H9 (cell line): ENCODE measurements at regions not wholly inside any gene's neighbourhood (a gene's known extent, or its start where the extent isn't known, plus 50 kb on each side); places are given as distances from the start of the nearest gene placed in this dataset.

Experiments used
- DNase-seq: peaks from one replicate; pipeline ENCODE4 v3.0.0-alpha.2; 2017
- H2AFZ ChIP-seq: one replicate; pipeline ENCODE4 v1.6.1; 2013; ENCODE audit warnings: mild to moderate bottlenecking, low read length, control low read depth, moderate library complexity
- H2AK5ac ChIP-seq: 2 replicates; pipeline ENCODE4 v1.6.1; 2013; ENCODE audit warnings: low read length, control low read depth, mixed read lengths; ENCODE audit not compliant: insufficient read length
- H2BK120ac ChIP-seq: one replicate; pipeline ENCODE4 v1.6.1; 2013; ENCODE audit warnings: low read depth, mild to moderate bottlenecking, low read length, control low read depth, inconsistent platforms; ENCODE audit not compliant: poor library complexity, severe bottlenecking
- H2BK12ac ChIP-seq: 2 replicates; pipeline ENCODE4 v1.6.1; 2013; ENCODE audit warnings: low read length, control low read depth, mixed read lengths, low read depth; ENCODE audit not compliant: insufficient read length
- H2BK15ac ChIP-seq: 2 replicates; pipeline ENCODE4 v1.6.1; 2013; ENCODE audit warnings: low read depth, low read length, control low read depth
- H2BK20ac ChIP-seq: one replicate; pipeline ENCODE4 v1.6.1; 2013; ENCODE audit warnings: low read depth, mild to moderate bottlenecking, low read length, control low read depth, inconsistent platforms; ENCODE audit not compliant: poor library complexity, severe bottlenecking
- H2BK5ac ChIP-seq: 2 replicates; pipeline ENCODE4 v1.6.1; 2013; ENCODE audit warnings: low read length, control low read depth, mixed read lengths; ENCODE audit not compliant: insufficient read length
- H3K14ac ChIP-seq: 2 replicates; pipeline ENCODE4 v1.6.1; 2013; ENCODE audit warnings: low read length, control low read depth; ENCODE audit not compliant: insufficient read depth
- H3K18ac ChIP-seq: 2 replicates; pipeline ENCODE4 v1.6.1; 2013; ENCODE audit warnings: low read depth, mild to moderate bottlenecking, mixed read lengths, low read length, control low read depth; ENCODE audit not compliant: insufficient read length
- H3K23ac ChIP-seq: 2 replicates; pipeline ENCODE4 v1.6.1; 2013; ENCODE audit warnings: low read length, control low read depth, mixed read lengths, low read depth; ENCODE audit not compliant: insufficient read length
- H3K23me2 ChIP-seq: 2 replicates; pipeline ENCODE4 v1.6.1; 2013; ENCODE audit warnings: low read depth, mild to moderate bottlenecking, mixed read lengths, low read length, control low read depth; ENCODE audit not compliant: insufficient read length, poor library complexity, severe bottlenecking
- H3K27ac ChIP-seq: 2 replicates; pipeline ENCODE4 v1.5.1; 2013; ENCODE audit warnings: low read length, control low read depth, mixed read lengths, low read depth; ENCODE audit not compliant: insufficient read length
- H3K27me3 ChIP-seq: 2 replicates; pipeline ENCODE4 v1.6.1; 2013; ENCODE audit warnings: low read length, control low read depth, inconsistent platforms; ENCODE audit not compliant: insufficient read depth
- H3K4ac ChIP-seq: 2 replicates; pipeline ENCODE4 v1.6.1; 2013; ENCODE audit warnings: low read depth, mild to moderate bottlenecking, control low read depth, inconsistent platforms, low read length, moderate library complexity
- H3K4me1 ChIP-seq: 2 replicates; pipeline ENCODE4 v1.6.1; 2013; ENCODE audit warnings: low read length, control low read depth, inconsistent platforms; ENCODE audit not compliant: insufficient read depth
- H3K4me2 ChIP-seq: 2 replicates; pipeline ENCODE4 v1.6.1; 2013; ENCODE audit warnings: low read length, control low read depth, mixed read lengths; ENCODE audit not compliant: insufficient read length, insufficient read depth
- H3K56ac ChIP-seq: 2 replicates; pipeline ENCODE4 v1.6.1; 2013; ENCODE audit warnings: low read depth, mild to moderate bottlenecking, mixed read lengths, low read length, control low read depth; ENCODE audit not compliant: insufficient read length
- H3K79me1 ChIP-seq: 2 replicates; pipeline ENCODE4 v1.6.1; 2013; ENCODE audit warnings: low read depth, mild to moderate bottlenecking, moderate library complexity, low read length, control low read depth, inconsistent platforms; ENCODE audit not compliant: insufficient read depth, poor library complexity, severe bottlenecking
- H3K79me2 ChIP-seq: 2 replicates; pipeline ENCODE4 v1.6.1; 2013; ENCODE audit warnings: low read length, control low read depth, inconsistent platforms; ENCODE audit not compliant: insufficient read depth
- H3K9ac ChIP-seq: 2 replicates; pipeline ENCODE4 v1.6.1; 2013; ENCODE audit warnings: low read length, control low read depth, mixed read lengths; ENCODE audit not compliant: insufficient read length; ENCODE audit errors: extremely low read depth
- H3K9me3 ChIP-seq: one replicate; pipeline ENCODE4 v1.6.1; 2013; ENCODE audit warnings: low read depth, low read length, inconsistent platforms; ENCODE audit not compliant: control insufficient read depth
- H3T11ph ChIP-seq: one replicate; pipeline ENCODE4 v1.6.1; 2013; ENCODE audit warnings: mild to moderate bottlenecking, low read length, control low read depth, inconsistent platforms
- H4K20me1 ChIP-seq: one replicate; pipeline ENCODE4 v1.6.1; 2013; ENCODE audit not compliant: control insufficient read depth, insufficient read length, insufficient read depth
- H4K5ac ChIP-seq: 2 replicates; pipeline ENCODE4 v1.6.1; 2013; ENCODE audit warnings: low read depth, mild to moderate bottlenecking, mixed read lengths, low read length, control low read depth; ENCODE audit not compliant: insufficient read length
- H4K8ac ChIP-seq: replicated peaks from 2 replicates; pipeline ENCODE4 v1.6.1; 2013; ENCODE audit warnings: low read length, control low read depth, mixed read lengths, low read depth; ENCODE audit not compliant: insufficient read length
- H4K91ac ChIP-seq: 2 replicates; pipeline ENCODE4 v1.6.1; 2013; ENCODE audit warnings: low read depth, mild to moderate bottlenecking, moderate library complexity, mixed read lengths, low read length, control low read depth; ENCODE audit not compliant: insufficient read length
- H3K27ac Mint-ChIP-seq, 3 experiments: 2 replicates in 2 of 3; 3 replicates in 1 of 3; pipeline ENCODE4 v1.8.0; 2020 to 2021; ENCODE audit warnings: mixed read lengths in 3 of 3, mild to moderate bottlenecking in 1 of 3, moderate library complexity in 1 of 3
- H3K27me3 Mint-ChIP-seq: 2 replicates; pipeline ENCODE4 v1.8.0; 2021; ENCODE audit warnings: low read depth, mild to moderate bottlenecking, moderate library complexity, mixed read lengths
- H3K36me3 Mint-ChIP-seq, 3 experiments: 2 replicates in 2 of 3; 3 replicates in 1 of 3; pipeline ENCODE4 v1.8.0; 2020 to 2021; ENCODE audit warnings: low read depth in 3 of 3, mixed read lengths in 3 of 3; ENCODE audit not compliant: insufficient read depth in 1 of 3
- H3K4me1 Mint-ChIP-seq, 2 experiments: 2 replicates each; pipeline ENCODE4 v1.8.0; 2020; ENCODE audit warnings: mixed read lengths in 2 of 2
- H3K4me3 Mint-ChIP-seq, 2 experiments: 2 replicates in 1 of 2; 3 replicates in 1 of 2; pipeline ENCODE4 v1.8.0; 2020 to 2021; ENCODE audit warnings: mild to moderate bottlenecking in 2 of 2, mixed read lengths in 2 of 2, moderate library complexity in 1 of 2
- H3K9me3 Mint-ChIP-seq, 2 experiments: 2 replicates in 1 of 2; 3 replicates in 1 of 2; pipeline ENCODE4 v1.8.0; 2020; ENCODE audit warnings: mild to moderate bottlenecking in 2 of 2, mixed read lengths in 2 of 2, moderate library complexity in 1 of 2
- WGBS: extraction: QIAGEN DNeasy Blood & Tissue Kit; methylation state at CpG from one replicate; pipeline ENCODE4 v1.1.7; 2013; ENCODE audit warnings: missing lambda C conversion rate, low lambda C conversion rate, mixed read lengths; ENCODE audit not compliant: insufficient read length; ENCODE audit errors: extremely low coverage; 5-methylcytosine and 5-hydroxymethylcytosine counted together
- TF ChIP-seq, protein P1 (sequence below): fragments of 200-600 bp; sonication (generic); conservative IDR thresholded peaks from 3 replicates; pipeline ENCODE4 v1.8.0; 2021; ENCODE audit warnings: antibody characterized with exemption, mild to moderate bottlenecking

DNA sequence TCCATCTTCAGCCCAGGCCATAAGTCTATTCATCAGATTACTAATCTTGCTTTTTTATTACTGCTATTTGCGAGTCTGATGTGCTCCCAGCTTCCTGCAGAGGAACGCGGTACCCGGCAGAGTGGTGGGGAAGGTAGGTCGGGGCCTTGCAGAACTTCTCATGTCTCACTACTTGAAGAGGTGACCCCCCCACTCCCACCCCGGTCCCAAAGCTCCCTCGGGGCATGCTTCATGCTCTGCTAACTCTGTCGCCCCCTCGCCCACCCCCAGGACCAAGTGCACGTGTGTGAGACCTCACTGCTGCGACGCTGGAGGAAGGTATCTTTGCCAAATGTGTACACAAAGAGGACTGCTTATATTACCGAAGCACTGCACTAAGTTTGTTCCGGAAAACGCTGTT lies 129.4 kb upstream of the RAB12 start:
- H3K14ac ChIP-seq: no peak overlapping the region
- Mint-ChIP-seq H3K27ac (no peak overlapping the region), H3K27me3 (peaks cover 1% of the 10 kb centered on the region)

More for the DNA sequence above, 129.4 kb upstream of the RAB12 start:
- no peak for DNase-seq
- no peak overlapping the region for H3K9ac ChIP-seq
- H2BK12ac ChIP-seq: no peak overlapping the region
- no peak overlapping the region for H3K4me2 ChIP-seq
- no peak overlapping the region for H4K91ac ChIP-seq
- no peaks in the 10 kb centered on the region for H3K79me2 ChIP-seq
- H3K4me1 Mint-ChIP-seq: peaks cover 4 to 7% of the 10 kb centered on the region in 2 experiments
- H3K23ac ChIP-seq: no peak overlapping the region
- H2AFZ ChIP-seq: no peak overlapping the region
- TF ChIP-seq, protein P1, sequence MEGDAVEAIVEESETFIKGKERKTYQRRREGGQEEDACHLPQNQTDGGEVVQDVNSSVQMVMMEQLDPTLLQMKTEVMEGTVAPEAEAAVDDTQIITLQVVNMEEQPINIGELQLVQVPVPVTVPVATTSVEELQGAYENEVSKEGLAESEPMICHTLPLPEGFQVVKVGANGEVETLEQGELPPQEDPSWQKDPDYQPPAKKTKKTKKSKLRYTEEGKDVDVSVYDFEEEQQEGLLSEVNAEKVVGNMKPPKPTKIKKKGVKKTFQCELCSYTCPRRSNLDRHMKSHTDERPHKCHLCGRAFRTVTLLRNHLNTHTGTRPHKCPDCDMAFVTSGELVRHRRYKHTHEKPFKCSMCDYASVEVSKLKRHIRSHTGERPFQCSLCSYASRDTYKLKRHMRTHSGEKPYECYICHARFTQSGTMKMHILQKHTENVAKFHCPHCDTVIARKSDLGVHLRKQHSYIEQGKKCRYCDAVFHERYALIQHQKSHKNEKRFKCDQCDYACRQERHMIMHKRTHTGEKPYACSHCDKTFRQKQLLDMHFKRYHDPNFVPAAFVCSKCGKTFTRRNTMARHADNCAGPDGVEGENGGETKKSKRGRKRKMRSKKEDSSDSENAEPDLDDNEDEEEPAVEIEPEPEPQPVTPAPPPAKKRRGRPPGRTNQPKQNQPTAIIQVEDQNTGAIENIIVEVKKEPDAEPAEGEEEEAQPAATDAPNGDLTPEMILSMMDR: no peak
- H2BK120ac ChIP-seq: no peak overlapping the region
- H3T11ph ChIP-seq: no peak overlapping the region
- H2BK20ac ChIP-seq: no peak overlapping the region
- H2BK15ac ChIP-seq: no peak overlapping the region
- no peaks in the 10 kb centered on the region for H3K36me3 Mint-ChIP-seq
- H3K27ac ChIP-seq: no peak overlapping the region
- H2AK5ac ChIP-seq: no peak overlapping the region
- H3K9me3 ChIP-seq: no peaks in the 10 kb centered on the region
- H3K79me1 ChIP-seq: no peaks in the 10 kb centered on the region
- no peaks in the 10 kb centered on the region for H4K20me1 ChIP-seq
- WGBS: no CpG with 5 or more reads among the region's 15 CpGs
- no peak overlapping the region for H2BK5ac ChIP-seq
- H3K23me2 ChIP-seq: no peaks in the 10 kb centered on the region
- H4K5ac ChIP-seq: no peak overlapping the region
- no peaks in the 10 kb centered on the region; a peak in 2 of 5 replicates for H3K9me3 Mint-ChIP-seq
- no peaks in the 10 kb centered on the region for H3K27me3 ChIP-seq
- H3K18ac ChIP-seq: no peak overlapping the region
- H3K4ac ChIP-seq: no peak overlapping the region
- no peaks in the 10 kb centered on the region for H3K4me1 ChIP-seq
- no peak overlapping the region for H4K8ac ChIP-seq
- no peak overlapping the region for H3K4me3 Mint-ChIP-seq
- no peak overlapping the region for H3K56ac ChIP-seq
